ENCODE measurements at regions not wholly inside any gene's neighbourhood (a gene's known extent, or its start where the extent isn't known, plus 50 kb on each side); places are given as distances from the start of the nearest gene placed in this dataset.

DNA sequence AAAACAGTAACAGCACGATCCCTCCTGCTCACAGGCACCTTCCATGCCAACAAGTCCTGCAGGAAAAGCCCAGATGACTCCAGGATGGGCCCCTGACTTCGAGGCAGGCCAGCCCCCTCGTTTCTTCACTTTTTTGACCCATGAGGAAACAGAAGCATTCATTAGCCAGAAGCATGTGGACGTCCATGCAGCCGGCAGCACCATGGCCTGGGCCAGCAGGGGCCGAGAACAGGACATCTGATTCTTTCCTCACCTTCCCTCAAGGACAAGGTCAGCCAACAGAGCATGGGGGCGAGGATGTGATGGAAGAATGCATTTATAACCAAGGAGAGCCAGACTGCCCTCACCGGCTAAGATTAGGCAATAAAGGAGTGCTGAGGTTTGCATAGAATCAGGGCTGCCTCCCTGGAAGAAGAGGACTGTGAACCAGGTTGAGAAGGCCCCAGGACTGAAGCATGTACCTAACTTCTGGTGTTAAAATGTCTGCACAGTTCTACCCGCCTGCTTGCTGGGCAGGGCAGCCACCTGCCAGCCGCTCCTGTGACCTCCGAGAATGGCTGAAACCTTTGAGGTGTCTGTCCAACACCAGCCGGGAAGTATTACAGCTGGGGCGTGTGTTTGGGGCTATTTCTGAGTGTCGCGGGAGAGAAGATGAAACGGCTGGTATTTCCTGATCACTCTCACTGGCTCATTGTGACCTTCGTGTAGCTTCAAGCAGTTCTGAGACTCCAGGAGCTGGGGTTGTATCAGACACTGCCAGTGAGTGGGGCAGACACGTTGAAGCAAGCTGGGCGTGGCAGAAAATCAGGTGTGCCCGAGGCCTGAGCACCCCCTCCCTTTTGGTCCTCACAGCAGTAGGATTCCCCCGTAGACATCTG lies 94.0 kb upstream of the TNRC6C start:
- Histone ChIP-seq H3K9me3 (ENCODE audit: control insufficient read depth in 1 of 2, insufficient read depth in 1 of 2, low read length in 2 of 2) (no peaks in the 10 kb centered on the region), H3K27me3 (ENCODE audit: control insufficient read depth in 1 of 2, insufficient read depth in 2 of 2, low read length in 2 of 2) (no peaks in the 10 kb centered on the region), H3K4me3 (ENCODE audit: low read length) (no peak overlapping the region), H3K4me1 (ENCODE audit: insufficient read depth, low read length) (peaks cover 30% of the 10 kb centered on the region), H3K36me3 (ENCODE audit: insufficient read depth, low read length) (no peaks in the 10 kb centered on the region), H3K27ac (ENCODE audit: low read depth in 1 of 2, low read length in 2 of 2) (no peak overlapping the region)
- H3K4me3 Mint-ChIP-seq = no peak overlapping the region
- H3K27ac Mint-ChIP-seq = no peak overlapping the region
- TF ChIP-seq, protein P1, sequence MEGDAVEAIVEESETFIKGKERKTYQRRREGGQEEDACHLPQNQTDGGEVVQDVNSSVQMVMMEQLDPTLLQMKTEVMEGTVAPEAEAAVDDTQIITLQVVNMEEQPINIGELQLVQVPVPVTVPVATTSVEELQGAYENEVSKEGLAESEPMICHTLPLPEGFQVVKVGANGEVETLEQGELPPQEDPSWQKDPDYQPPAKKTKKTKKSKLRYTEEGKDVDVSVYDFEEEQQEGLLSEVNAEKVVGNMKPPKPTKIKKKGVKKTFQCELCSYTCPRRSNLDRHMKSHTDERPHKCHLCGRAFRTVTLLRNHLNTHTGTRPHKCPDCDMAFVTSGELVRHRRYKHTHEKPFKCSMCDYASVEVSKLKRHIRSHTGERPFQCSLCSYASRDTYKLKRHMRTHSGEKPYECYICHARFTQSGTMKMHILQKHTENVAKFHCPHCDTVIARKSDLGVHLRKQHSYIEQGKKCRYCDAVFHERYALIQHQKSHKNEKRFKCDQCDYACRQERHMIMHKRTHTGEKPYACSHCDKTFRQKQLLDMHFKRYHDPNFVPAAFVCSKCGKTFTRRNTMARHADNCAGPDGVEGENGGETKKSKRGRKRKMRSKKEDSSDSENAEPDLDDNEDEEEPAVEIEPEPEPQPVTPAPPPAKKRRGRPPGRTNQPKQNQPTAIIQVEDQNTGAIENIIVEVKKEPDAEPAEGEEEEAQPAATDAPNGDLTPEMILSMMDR (IDR thresholded peaks at IDR 0.05) = no peak
- no peaks in the 10 kb centered on the region for H3K36me3 Mint-ChIP-seq (ENCODE audit: low read depth)
- H3K27me3 Mint-ChIP-seq = no peaks in the 10 kb centered on the region
- H3K9me3 Mint-ChIP-seq = no peaks in the 10 kb centered on the region
- ChIA-PET CTCF (no interaction called here), POLR2A (interaction anchor here (0.6 to 1.0 kb wide), 2 partner anchors 93 to 94 kb away, joined by 3 read pairs; partner anchors contain the start of gene TNRC6C)
- H3K4me1 Mint-ChIP-seq (ENCODE audit: low read depth) = peaks cover 11% of the 10 kb centered on the region
- DNase-seq = no peak
- ATAC-seq (ENCODE audit: poor library complexity) = no peak
- intact Hi-C loops (cut with DNase I, micrococcal nuclease) = no loop called here

GRCh38 chr17:77865112-77865611 lies 93.3 kb upstream of the TNRC6C start:
- TF ChIP-seq, protein P1 (IDR thresholded peaks at IDR 0.05) = no peak
- H3K9me3 Mint-ChIP-seq = no peaks in the 10 kb centered on the region
- Histone ChIP-seq H3K36me3 (ENCODE audit: insufficient read depth, low read length) (no peaks in the 10 kb centered on the region), H3K27ac (ENCODE audit: low read depth in 1 of 2, low read length in 2 of 2) (no peak overlapping the region), H3K4me1 (ENCODE audit: insufficient read depth, low read length) (peaks cover 37% of the 10 kb centered on the region), H3K27me3 (ENCODE audit: control insufficient read depth in 1 of 2, insufficient read depth in 2 of 2, low read length in 2 of 2) (no peaks in the 10 kb centered on the region), H3K4me3 (ENCODE audit: low read length) (no peak overlapping the region), H3K9me3 (ENCODE audit: control insufficient read depth in 1 of 2, insufficient read depth in 1 of 2, low read length in 2 of 2) (no peaks in the 10 kb centered on the region)
- intact Hi-C loops (cut with DNase I, micrococcal nuclease) = no loop called here
- no peak overlapping the region for H3K4me3 Mint-ChIP-seq
- DNase-seq = no peak
- ChIA-PET CTCF (no interaction called here), POLR2A (interaction anchor here (0.6 to 1.0 kb wide), 2 partner anchors 92 to 93 kb away, joined by 3 read pairs; partner anchors contain the start of gene TNRC6C)
- no peak overlapping the region for H3K27ac Mint-ChIP-seq
- peaks cover 17% of the 10 kb centered on the region for H3K4me1 Mint-ChIP-seq (ENCODE audit: low read depth)
- no peaks in the 10 kb centered on the region for H3K36me3 Mint-ChIP-seq (ENCODE audit: low read depth)
- no peaks in the 10 kb centered on the region for H3K27me3 Mint-ChIP-seq
- ATAC-seq (ENCODE audit: poor library complexity) = no peak

DNA sequence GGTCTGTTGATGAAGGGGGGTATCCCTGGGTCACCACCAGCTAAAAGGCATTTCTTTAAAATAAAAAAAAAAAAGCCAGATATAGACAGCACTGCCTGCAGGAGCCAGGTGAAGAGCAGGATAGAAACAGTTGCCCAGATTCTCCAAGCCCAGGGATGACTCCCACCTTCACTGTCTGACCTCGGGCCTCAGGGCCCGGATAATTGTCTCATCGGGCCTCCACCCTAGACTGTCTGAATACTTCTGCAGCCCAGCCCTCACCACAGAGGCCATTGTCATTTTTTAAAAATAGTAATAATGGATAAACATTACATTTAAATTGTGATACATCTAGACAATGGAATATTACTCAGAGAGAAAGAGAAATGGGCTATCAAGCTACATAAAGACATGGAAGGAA lies 92.8 kb upstream of the TNRC6C start:
- POLR2A ChIA-PET = no interaction called here
- Mint-ChIP-seq H3K4me3 (no peak overlapping the region), H3K36me3 (ENCODE audit: low read depth) (no peaks in the 10 kb centered on the region), H3K9me3 (no peaks in the 10 kb centered on the region), H3K4me1 (ENCODE audit: low read depth) (peaks cover 17% of the 10 kb centered on the region), H3K27ac (no peak overlapping the region), H3K27me3 (no peaks in the 10 kb centered on the region)
- CTCF ChIA-PET = no interaction called here
- no peak overlapping the region for H3K4me3 ChIP-seq (ENCODE audit: low read length)
- DNase-seq (no peak), ATAC-seq (ENCODE audit: poor library complexity) (no peak)
- intact Hi-C loops (cut with DNase I, micrococcal nuclease) = no loop called here
- no peaks in the 10 kb centered on the region for H3K27me3 ChIP-seq (ENCODE audit: control insufficient read depth in 1 of 2, insufficient read depth in 2 of 2, low read length in 2 of 2)
- no peaks in the 10 kb centered on the region for H3K36me3 ChIP-seq (ENCODE audit: insufficient read depth, low read length)
- peaks cover 37% of the 10 kb centered on the region for H3K4me1 ChIP-seq (ENCODE audit: insufficient read depth, low read length)
- H3K9me3 ChIP-seq (ENCODE audit: control insufficient read depth in 1 of 2, insufficient read depth in 1 of 2, low read length in 2 of 2) = no peaks in the 10 kb centered on the region
- H3K27ac ChIP-seq (ENCODE audit: low read depth in 1 of 2, low read length in 2 of 2) = no peak overlapping the region
- TF ChIP-seq, protein P1 (IDR thresholded peaks at IDR 0.05) = no peak
